H1 (cell line): ENCODE measurements at regions not wholly inside any gene's neighbourhood (a gene's known extent, or its start where the extent isn't known, plus 50 kb on each side); places are given as distances from the start of the nearest gene placed in this dataset.

ENCODE experiments used
- CTCF ChIA-PET: fragments of 300-600 bp; sonication (Branson Sonifier 250); formaldehyde crosslinking; loops from one replicate; lab custom pipeline; 2021; ENCODE audit not compliant: partially characterized antibody; lab: Charles Lee
- POLR2A ChIA-PET: fragments of 300-600 bp; sonication (Branson Sonifier 250); formaldehyde crosslinking; loops from one replicate; lab custom pipeline; 2021; ENCODE audit warnings: inconsistent platforms; ENCODE audit not compliant: partially characterized antibody; lab: Charles Lee
- DNase-seq, 2 experiments: peaks; one replicate each; pipeline versions ENCODE4 v3.0.0 to v3.0.0-alpha.2; 2010 to 2022; ENCODE audit warnings: low spot score in 2 of 2, low read depth in 1 of 2, mixed read lengths in 1 of 2
- FAIRE-seq: peaks from 2 replicates; lab custom pipeline; 2011; peaks lifted over from hg19 to GRCh38; lab: Jason Lieb, UNC
- H2AFZ ChIP-seq: 2 replicates; pipeline ENCODE4 v1.8.1; 2012; ENCODE audit warnings: low read length, inconsistent platforms
- H2AK5ac ChIP-seq: 2 replicates; pipeline ENCODE4 v1.6.1; 2013; ENCODE audit warnings: low read depth, low read length
- H2BK120ac ChIP-seq: replicated peaks from 2 replicates; pipeline ENCODE3; 2013; ENCODE audit warnings: low read depth, low read length, inconsistent platforms
- H2BK12ac ChIP-seq: 2 replicates; pipeline ENCODE4 v1.6.1; 2013; ENCODE audit warnings: low read depth, low read length
- H2BK15ac ChIP-seq: 2 replicates; pipeline ENCODE4 v1.6.1; 2013; ENCODE audit warnings: low read length
- H2BK20ac ChIP-seq: 2 replicates; pipeline ENCODE4 v1.6.1; 2013; ENCODE audit warnings: low read length
- H2BK5ac ChIP-seq: 2 replicates; pipeline ENCODE4 v1.6.1; 2013; ENCODE audit warnings: low read depth, low read length
- H3K14ac ChIP-seq: 2 replicates; pipeline ENCODE4 v1.6.1; 2013; ENCODE audit warnings: inconsistent platforms; ENCODE audit not compliant: insufficient read length
- H3K18ac ChIP-seq: 2 replicates; pipeline ENCODE4 v1.6.1; 2013; ENCODE audit warnings: low read length; ENCODE audit errors: extremely low read depth
- H3K23ac ChIP-seq: 2 replicates; pipeline ENCODE4 v1.6.1; 2013; ENCODE audit warnings: inconsistent platforms; ENCODE audit not compliant: insufficient read length
- H3K23me2 ChIP-seq: 2 replicates; pipeline ENCODE4 v1.6.1; 2013; ENCODE audit warnings: low read depth, low read length
- H3K27ac ChIP-seq: 2 replicates; pipeline ENCODE4 v1.6.1; 2011; ENCODE audit warnings: low read depth, low read length, inconsistent platforms
- H3K27me3 ChIP-seq, 4 experiments: replicated peaks in 1 of 4; 1 replicate in 1 of 4; 2 replicates in 3 of 4; pipeline versions ENCODE4 v1.6.1 to v1.8.1; 2011 to 2013; ENCODE audit warnings: low read length in 3 of 4, mild to moderate bottlenecking in 3 of 4, inconsistent platforms in 2 of 4, mixed read lengths in 2 of 4, moderate library complexity in 1 of 4; ENCODE audit not compliant: control insufficient read depth in 3 of 4, insufficient read depth in 3 of 4; ENCODE audit errors: extremely low read depth in 1 of 4
- H3K36me3 ChIP-seq, 4 experiments: 2 replicates each; pipeline versions ENCODE4 v1.6.1 to v1.8.1; 2011 to 2013; ENCODE audit warnings: mild to moderate bottlenecking in 4 of 4, low read length in 3 of 4, moderate library complexity in 2 of 4, control low read depth in 1 of 4, inconsistent platforms in 1 of 4; ENCODE audit not compliant: insufficient read depth in 4 of 4, control insufficient read depth in 2 of 4
- H3K4ac ChIP-seq: replicated peaks from 2 replicates; pipeline ENCODE3; 2013; ENCODE audit warnings: low read length, low read depth, mixed read lengths, inconsistent platforms; ENCODE audit not compliant: insufficient read length
- H3K4me1 ChIP-seq, 4 experiments: replicated peaks in 1 of 4; 1 replicate in 1 of 4; 2 replicates in 3 of 4; pipeline versions ENCODE4 v1.6.1 to v1.8.1; 2011 to 2013; ENCODE audit warnings: low read length in 3 of 4, inconsistent platforms in 2 of 4, mixed read lengths in 1 of 4; ENCODE audit not compliant: insufficient read depth in 4 of 4, control insufficient read depth in 3 of 4
- H3K4me2 ChIP-seq, 2 experiments: 2 replicates each; pipeline versions ENCODE4 v1.6.1 to v1.8.1; 2011 to 2013; ENCODE audit warnings: low read depth in 2 of 2, low read length in 2 of 2, control low read depth in 1 of 2, inconsistent platforms in 1 of 2, mild to moderate bottlenecking in 1 of 2; ENCODE audit not compliant: insufficient read depth in 1 of 2
- H3K4me3 ChIP-seq, 4 experiments: fragments of 200-600, 300-600 bp in 1 of 4; sonication (generic), shearing (Covaris generic), sonication (Bioruptor Twin) in 1 of 4; 2 replicates each; pipeline versions ENCODE4 v1.5.1 to v1.8.1; 2011 to 2016; ENCODE audit warnings: low read length in 4 of 4, low read depth in 3 of 4, control low read depth in 2 of 4, inconsistent platforms in 2 of 4, mild to moderate bottlenecking in 2 of 4, mixed read lengths in 1 of 4, moderate library complexity in 1 of 4; ENCODE audit not compliant: insufficient read depth in 2 of 4; ENCODE audit errors: extremely low read depth in 1 of 4
- H3K56ac ChIP-seq: replicated peaks from 2 replicates; pipeline ENCODE3; 2013; ENCODE audit warnings: low read depth, mild to moderate bottlenecking, mixed read lengths, low read length, inconsistent platforms; ENCODE audit not compliant: insufficient read length
- H3K79me1 ChIP-seq: 2 replicates; pipeline ENCODE4 v1.6.1; 2013; ENCODE audit warnings: low read depth, low read length, control low read depth
- H3K79me2 ChIP-seq, 2 experiments: 2 replicates each; pipeline versions ENCODE4 v1.6.1 to v1.8.1; 2012 to 2013; ENCODE audit warnings: low read length in 2 of 2, mild to moderate bottlenecking in 2 of 2, inconsistent platforms in 1 of 2; ENCODE audit not compliant: insufficient read depth in 2 of 2, control insufficient read depth in 1 of 2
- H3K9ac ChIP-seq, 4 experiments: replicated peaks in 1 of 4; 1 replicate in 1 of 4; 2 replicates in 3 of 4; pipeline versions ENCODE4 v1.6.1 to v1.8.1; 2011 to 2013; ENCODE audit warnings: low read depth in 3 of 4, low read length in 3 of 4, control low read depth in 2 of 4, mild to moderate bottlenecking in 2 of 4, moderate library complexity in 2 of 4, inconsistent platforms in 1 of 4; ENCODE audit errors: extremely low read depth in 1 of 4
- H3K9me3 ChIP-seq, 2 experiments: 2 replicates each; pipeline versions ENCODE4 v1.6.1 to v1.8.1; 2012 to 2013; ENCODE audit warnings: mild to moderate bottlenecking in 2 of 2, moderate library complexity in 2 of 2, control low read depth in 1 of 2, inconsistent platforms in 1 of 2, low read depth in 1 of 2, low read length in 1 of 2, mixed read lengths in 1 of 2; ENCODE audit not compliant: insufficient read depth in 2 of 2
- H4K20me1 ChIP-seq, 2 experiments: replicated peaks in 1 of 2; 2 replicates each; pipeline versions ENCODE3 to v1.8.1; 2011 to 2013; ENCODE audit warnings: inconsistent platforms in 2 of 2, low read length in 2 of 2, mild to moderate bottlenecking in 1 of 2; ENCODE audit not compliant: insufficient read depth in 2 of 2, control insufficient read depth in 1 of 2
- H4K5ac ChIP-seq: 2 replicates; pipeline ENCODE4 v1.6.1; 2013; ENCODE audit warnings: low read length, low read depth, mixed read lengths, inconsistent platforms; ENCODE audit not compliant: insufficient read length
- H4K8ac ChIP-seq: 2 replicates; pipeline ENCODE4 v1.8.0; 2013; ENCODE audit warnings: mild to moderate bottlenecking, moderate library complexity, low read length, inconsistent platforms; ENCODE audit not compliant: insufficient read depth; ENCODE audit errors: extremely low read depth
- H4K91ac ChIP-seq: replicated peaks from 2 replicates; pipeline ENCODE3; 2013; ENCODE audit warnings: low read length, mixed read lengths, inconsistent platforms; ENCODE audit not compliant: insufficient read length
- BACH1 ChIP-seq: IDR thresholded peaks from 2 replicates; pipeline ENCODE4 v1.6.1; 2012; ENCODE audit warnings: low read length, improper control_type of control experiment
- CREB1 ChIP-seq: IDR thresholded peaks from 2 replicates; pipeline ENCODE4 v1.6.1; 2012; ENCODE audit warnings: inconsistent platforms
- EGR1 ChIP-seq: IDR thresholded peaks from 2 replicates; pipeline ENCODE4 v1.6.1; 2011; ENCODE audit warnings: low read depth, low read length, borderline replicate concordance
- HDAC2 ChIP-seq, 2 experiments: fragments of 300-600 bp in 1 of 2; sonication (generic) in 1 of 2; IDR thresholded peaks; 2 replicates each; pipeline ENCODE4 v1.6.1; 2011 to 2012; ENCODE audit warnings: low read depth in 2 of 2, low read length in 2 of 2, mild to moderate bottlenecking in 2 of 2, moderate library complexity in 2 of 2, borderline replicate concordance in 1 of 2, inconsistent platforms in 1 of 2
- KDM1A ChIP-seq: fragments of 200-600, 300-600 bp; sonication (generic); IDR thresholded peaks from 2 replicates; pipeline ENCODE4 v1.7.1; 2016; ENCODE audit warnings: mild to moderate bottlenecking, low read length, borderline replicate concordance
- MAFK ChIP-seq: IDR thresholded peaks from 2 replicates; pipeline ENCODE4 v1.6.1; 2012; ENCODE audit warnings: low read depth, mild to moderate bottlenecking, improper control_type of control experiment, low read length
- NRF1 ChIP-seq: IDR thresholded peaks from 2 replicates; pipeline ENCODE4 v1.6.1; 2011; ENCODE audit warnings: mild to moderate bottlenecking, low read depth, low read length, improper control_type of control experiment
- POLR2AphosphoS5 ChIP-seq: IDR thresholded peaks from 2 replicates; pipeline ENCODE4 v1.6.1; 2011; ENCODE audit warnings: low read depth, low read length
- RNF2 ChIP-seq: fragments of 200-900, 300-1000 bp; sonication (generic); IDR thresholded peaks from 2 replicates; pipeline ENCODE4 v1.7.1; 2016; ENCODE audit warnings: borderline replicate concordance, low read depth, mild to moderate bottlenecking, antibody characterized with exemption, low read length; ENCODE audit not compliant: poor library complexity, severe bottlenecking; ENCODE audit errors: missing control alignments
- SAP30 ChIP-seq: fragments of 300-600 bp; sonication (generic); IDR thresholded peaks from 2 replicates; pipeline ENCODE4 v1.7.1; 2012; ENCODE audit warnings: low read length, moderate library complexity, mild to moderate bottlenecking, inconsistent platforms; ENCODE audit not compliant: insufficient read depth, insufficient replicate concordance
- SIX5 ChIP-seq: IDR thresholded peaks from 2 replicates; pipeline ENCODE4 v1.6.1; 2011; ENCODE audit warnings: mild to moderate bottlenecking, low read depth, low read length
- SP1 ChIP-seq: IDR thresholded peaks from 2 replicates; pipeline ENCODE4 v1.6.1; 2011; ENCODE audit warnings: low read depth, low read length
- SP2 ChIP-seq: IDR thresholded peaks from 2 replicates; pipeline ENCODE4 v1.6.1; 2012; ENCODE audit warnings: mild to moderate bottlenecking, low read length, inconsistent platforms
- TAF1 ChIP-seq: IDR thresholded peaks from 2 replicates; pipeline ENCODE4 v1.6.1; 2011; ENCODE audit warnings: mild to moderate bottlenecking, low read depth, low read length
- TEAD4 ChIP-seq: IDR thresholded peaks from 2 replicates; pipeline ENCODE4 v1.6.1; 2012; ENCODE audit warnings: low read depth, low read length, inconsistent platforms, mixed read lengths
- YY1 ChIP-seq: IDR thresholded peaks from 2 replicates; pipeline ENCODE4 v1.6.1; 2011; ENCODE audit warnings: low read depth, mild to moderate bottlenecking, low read length
- WGBS, 2 experiments: shearing (Covaris generic) in 1 of 2; methylation state at CpG; one replicate each; pipeline versions ENCODE4 v1.1.6 to v1.1.7; 2013 to 2015; ENCODE audit warnings: low lambda C conversion rate in 2 of 2, mixed read lengths in 2 of 2, inconsistent platforms in 1 of 2, low coverage in 1 of 2, missing lambda C conversion rate in 1 of 2; ENCODE audit not compliant: insufficient replicate concordance in 2 of 2, insufficient coverage in 1 of 2, insufficient read length in 1 of 2; ENCODE audit errors: extremely low coverage in 1 of 2, missing lambda C conversion rate in 1 of 2; 5-methylcytosine and 5-hydroxymethylcytosine counted together

DNA sequence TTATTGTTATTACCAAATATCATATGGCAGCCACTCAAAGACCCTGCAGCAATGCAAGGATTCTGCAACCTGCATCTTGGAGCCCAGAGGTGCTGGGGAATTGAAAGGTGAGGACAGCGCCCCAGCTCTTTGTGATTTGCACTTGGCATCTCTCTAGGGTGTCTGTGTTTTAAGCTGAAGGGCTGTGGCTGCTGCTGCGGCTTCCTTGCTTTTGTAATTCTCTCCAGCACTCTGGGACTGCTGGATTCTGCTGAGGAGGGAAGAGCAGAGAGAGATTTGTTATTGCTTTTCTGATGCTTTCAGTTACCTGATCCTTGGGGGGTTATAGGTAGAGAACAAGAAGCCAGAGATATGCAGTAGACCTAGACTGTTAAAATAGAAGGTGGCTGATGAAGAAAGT, 562.4 kb downstream of the EBF1 start:
- Histone ChIP-seq H3K79me2 (no peaks in the 10 kb centered on the region), H2BK120ac (no peak overlapping the region), H3K27me3 (no peaks in the 10 kb centered on the region), H3K4me1 (peaks cover 0 to 12% (median 4%) of the 10 kb centered on the region in 4 experiments; a peak in 5 of 7 replicates), H3K27ac (no peak overlapping the region), H3K79me1 (no peaks in the 10 kb centered on the region), H3K4ac (no peak overlapping the region), H4K20me1 (no peaks in the 10 kb centered on the region), H2BK20ac (no peak overlapping the region), H2BK5ac (no peak overlapping the region), H3K9me3 (no peaks in the 10 kb centered on the region), H2BK15ac (no peak overlapping the region), H3K56ac (no peak overlapping the region), H3K4me2 (no peak overlapping the region), H3K36me3 (no peaks in the 10 kb centered on the region), H3K4me3 (no peak overlapping the region), H4K91ac (no peak overlapping the region), H4K8ac (no peak overlapping the region), H2AFZ (no peak overlapping the region), H3K14ac (no peak overlapping the region), H3K9ac (no peak overlapping the region), H3K23me2 (no peaks in the 10 kb centered on the region), H3K18ac (no peak overlapping the region), H4K5ac (no peak overlapping the region), H2BK12ac (no peak overlapping the region), H2AK5ac (no peak overlapping the region), H3K23ac (no peak overlapping the region)
- DNase-seq (no peak), FAIRE-seq (no peak)
- ChIA-PET POLR2A (interaction anchor here (0.8 kb wide), 1 partner anchor 17 kb away, joined by 3 read pairs; no protein-coding TSS in a partner anchor), CTCF (interaction anchor here (0.8 kb wide), 1 partner anchor 24 kb away, joined by 3 read pairs; no protein-coding TSS in a partner anchor)
- WGBS, 2 experiments, result 26% methylated on average over 2 of the region's 2 CpGs; no CpG with 5 or more reads in 1 of the 2 experiments
- TF ChIP-seq RNF2, result no peak
- no peak for TF ChIP-seq HDAC2 (IDR thresholded peaks at IDR 0.05; ENCODE audit: borderline replicate concordance in 1 of 2, low read depth in 2 of 2, low read length in 2 of 2)
- TF ChIP-seq SP1, result no peak
- no peak for TF ChIP-seq SIX5
- TF ChIP-seq CREB1, result no peak
- no peak for TF ChIP-seq YY1
- TF ChIP-seq MAFK, result no peak
- TF ChIP-seq SAP30, result no peak
- no peak for TF ChIP-seq NRF1
- TF ChIP-seq KDM1A, result no peak
- no peak for TF ChIP-seq POLR2AphosphoS5
- no peak for TF ChIP-seq BACH1
- no peak for TF ChIP-seq TEAD4
- no peak for TF ChIP-seq EGR1
- no peak for TF ChIP-seq SP2
- no peak for TF ChIP-seq TAF1
